HepG2 (cell line): ENCODE measurements at regions not wholly inside any gene's neighbourhood (a gene's known extent, or its start where the extent isn't known, plus 50 kb on each side); places are given as distances from the start of the nearest gene placed in this dataset.
A peak's percentile ranks its signal among the peaks of the same experiment; 100 is the strongest.

Experiments
- ARNT2 ChIP-seq: sonication (generic); formaldehyde crosslinking; IDR thresholded peaks from 2 replicates; pipeline ENCODE4 v1.8.0; 2022; ENCODE audit warnings: mild to moderate bottlenecking, low read depth, missing genetic modification reagents, moderate library complexity
- ATF7-NPFF ChIP-seq: sonication (generic); formaldehyde crosslinking; IDR thresholded peaks from 2 replicates; pipeline ENCODE4 v1.8.1; 2023; ENCODE audit warnings: mild to moderate bottlenecking, low read depth, missing genetic modification reagents, moderate library complexity
- CBX5 ChIP-seq: sonication (generic); formaldehyde crosslinking; IDR thresholded peaks from 2 replicates; pipeline ENCODE4 v1.4.0; 2020; ENCODE audit warnings: missing genetic modification reagents, borderline replicate concordance
- HDAC2 ChIP-seq: sonication (generic); formaldehyde crosslinking; IDR thresholded peaks from 2 replicates; pipeline ENCODE4 v1.4.0; 2020; ENCODE audit warnings: missing genetic modification reagents
- HIC2 ChIP-seq: sonication (generic); formaldehyde crosslinking; IDR thresholded peaks from 2 replicates; pipeline ENCODE4 v1.9.0; 2022; ENCODE audit warnings: low read depth, missing genetic modification reagents
- HMG20A ChIP-seq: IDR thresholded peaks from 2 replicates; pipeline ENCODE4 v1.6.1; 2016; ENCODE audit warnings: borderline replicate concordance
- MLXIP ChIP-seq: sonication (generic); formaldehyde crosslinking; IDR thresholded peaks from 2 replicates; pipeline ENCODE4 v1.9.0; 2021; ENCODE audit warnings: missing genetic modification reagents, borderline replicate concordance
- NFYB ChIP-seq: sonication (generic); formaldehyde crosslinking; IDR thresholded peaks from 2 replicates; pipeline ENCODE4 v1.4.0; 2020; ENCODE audit warnings: missing genetic modification reagents
- ONECUT2 ChIP-seq: sonication (generic); formaldehyde crosslinking; IDR thresholded peaks from 2 replicates; pipeline ENCODE4 v1.4.0; 2020; ENCODE audit warnings: missing genetic modification reagents
- PRMT3 ChIP-seq: sonication (generic); formaldehyde crosslinking; IDR thresholded peaks from 2 replicates; pipeline ENCODE4 v1.8.1; 2022; ENCODE audit warnings: low read depth, mild to moderate bottlenecking, moderate library complexity, missing genetic modification reagents, borderline replicate concordance
- SCMH1 ChIP-seq: sonication (generic); formaldehyde crosslinking; IDR thresholded peaks from 2 replicates; pipeline ENCODE4 v1.9.0; 2021; ENCODE audit warnings: missing genetic modification reagents, mild to moderate bottlenecking, borderline replicate concordance
- SP1 ChIP-seq, 2 experiments: fragments of 450-650 bp in 1 of 2; sonication (generic) in 1 of 2; formaldehyde crosslinking in 1 of 2; IDR thresholded peaks; 2 replicates each; pipeline versions ENCODE4 v1.4.0 to v1.6.1; 2016 to 2020; ENCODE audit warnings: missing genetic modification reagents in 1 of 2
- TFAP4 ChIP-seq: sonication (generic); IDR thresholded peaks from 2 replicates; pipeline ENCODE4 v1.6.1; 2016; ENCODE audit warnings: low read depth, borderline replicate concordance
- THRA ChIP-seq: sonication (generic); formaldehyde crosslinking; IDR thresholded peaks from 2 replicates; pipeline ENCODE4 v1.4.0; 2020; ENCODE audit warnings: missing genetic modification reagents, borderline replicate concordance
- ZNF549 ChIP-seq: sonication (generic); formaldehyde crosslinking; IDR thresholded peaks from 2 replicates; pipeline ENCODE4 v1.5.0; 2020; ENCODE audit warnings: missing genetic modification reagents
- TF ChIP-seq, protein P1 (sequence below): sonication (generic); formaldehyde crosslinking; IDR thresholded peaks from 2 replicates; pipeline ENCODE4 v1.4.0; 2020; ENCODE audit warnings: missing genetic modification reagents, mild to moderate bottlenecking, borderline replicate concordance
- TF ChIP-seq, protein P2 (sequence below): IDR thresholded peaks from 2 replicates; pipeline ENCODE4 v1.6.1; 2016; ENCODE audit warnings: low read depth, borderline replicate concordance
- TF ChIP-seq, protein P3 (sequence below): sonication (generic); formaldehyde crosslinking; IDR thresholded peaks from 2 replicates; pipeline ENCODE4 v1.8.1; 2023; ENCODE audit warnings: missing genetic modification reagents, mild to moderate bottlenecking, borderline replicate concordance
- TF ChIP-seq, protein P4 (sequence below): IDR thresholded peaks from 2 replicates; pipeline ENCODE4 v1.6.1; 2012; ENCODE audit warnings: inconsistent platforms

DNA sequence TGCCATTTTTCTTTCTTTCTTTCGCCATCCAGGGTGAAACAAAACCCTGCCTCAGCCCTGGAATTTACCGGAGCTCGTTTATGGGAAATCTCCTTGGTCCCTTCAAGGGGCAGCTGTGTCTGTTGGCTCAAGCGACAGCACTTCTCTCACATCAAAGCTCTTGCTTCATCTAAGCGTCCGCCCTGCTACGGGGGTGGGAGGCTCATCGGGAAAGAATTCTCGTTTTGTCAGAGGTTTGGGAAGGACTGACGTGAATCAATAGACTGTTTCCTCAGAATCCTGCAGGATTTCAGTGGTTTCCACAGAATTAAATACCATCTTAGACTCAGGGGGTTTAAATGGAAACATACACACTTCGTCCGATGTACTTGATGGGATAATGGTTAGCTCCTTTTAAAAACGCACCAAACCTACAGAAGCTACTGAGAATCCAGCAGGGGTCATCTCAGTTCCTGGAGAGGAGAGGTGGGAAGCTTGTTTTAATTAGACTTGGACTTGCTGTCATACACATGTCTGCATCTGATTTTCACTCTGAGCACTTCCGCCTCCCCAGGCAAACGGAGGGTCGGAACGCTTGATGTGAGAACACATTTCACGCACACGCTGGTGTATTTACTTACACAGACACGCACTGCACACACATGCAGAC lies 91.6 kb downstream of the ASB1 start (continued):
- TF ChIP-seq, protein P1, sequence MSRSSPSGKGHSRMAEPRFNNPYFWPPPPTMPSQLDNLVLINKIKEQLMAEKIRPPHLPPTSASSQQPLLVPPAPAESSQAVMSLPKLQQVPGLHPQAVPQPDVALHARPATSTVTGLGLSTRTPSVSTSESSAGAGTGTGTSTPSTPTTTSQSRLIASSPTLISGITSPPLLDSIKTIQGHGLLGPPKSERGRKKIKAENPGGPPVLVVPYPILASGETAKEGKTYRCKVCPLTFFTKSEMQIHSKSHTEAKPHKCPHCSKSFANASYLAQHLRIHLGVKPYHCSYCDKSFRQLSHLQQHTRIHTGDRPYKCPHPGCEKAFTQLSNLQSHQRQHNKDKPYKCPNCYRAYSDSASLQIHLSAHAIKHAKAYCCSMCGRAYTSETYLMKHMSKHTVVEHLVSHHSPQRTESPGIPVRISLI (CRISPR knock-in tag), result 0 out of 2 replicates have a peak, but pooled peaks have one; percentile 15
- TF ChIP-seq, protein P2, sequence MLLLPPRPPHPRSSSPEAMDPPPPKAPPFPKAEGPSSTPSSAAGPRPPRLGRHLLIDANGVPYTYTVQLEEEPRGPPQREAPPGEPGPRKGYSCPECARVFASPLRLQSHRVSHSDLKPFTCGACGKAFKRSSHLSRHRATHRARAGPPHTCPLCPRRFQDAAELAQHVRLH, result no peak
- TF ChIP-seq MLXIP (no peak), NFYB (CRISPR knock-in tag) (no peak), HDAC2 (CRISPR knock-in tag) (0 out of 2 replicates have a peak, but pooled peaks have one; percentile 14), HIC2 (CRISPR knock-in tag) (no peak), PRMT3 (CRISPR knock-in tag) (no peak), CBX5 (peak; percentile 31; the same call in 1 of the 2 replicates), ONECUT2 (CRISPR knock-in tag) (no peak), TFAP4 (peak; percentile 48; the same call in 1 of the 2 replicates), THRA (CRISPR knock-in tag) (peak; percentile 46; the same call in 1 of the 2 replicates), ATF7-NPFF (CRISPR knock-in tag) (no peak), ARNT2 (CRISPR knock-in tag) (no peak), ZNF549 (CRISPR knock-in tag) (no peak), SP1 (IDR thresholded peaks at IDR 0.05) (no peak), SP1 (CRISPR knock-in tag; IDR thresholded peaks at IDR 0.05) (no peak), HMG20A (CRISPR knock-in tag) (peak; percentile 74; the same call in 1 of the 2 replicates), SCMH1 (CRISPR knock-in tag) (no peak)
- TF ChIP-seq, protein P3, sequence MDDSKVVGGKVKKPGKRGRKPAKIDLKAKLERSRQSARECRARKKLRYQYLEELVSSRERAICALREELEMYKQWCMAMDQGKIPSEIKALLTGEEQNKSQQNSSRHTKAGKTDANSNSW (CRISPR knock-in tag), result no peak
- TF ChIP-seq, protein P4, sequence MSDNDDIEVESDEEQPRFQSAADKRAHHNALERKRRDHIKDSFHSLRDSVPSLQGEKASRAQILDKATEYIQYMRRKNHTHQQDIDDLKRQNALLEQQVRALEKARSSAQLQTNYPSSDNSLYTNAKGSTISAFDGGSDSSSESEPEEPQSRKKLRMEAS, result no peak
